ENCODE measurements at regions not wholly inside any gene's neighbourhood (a gene's known extent, or its start where the extent isn't known, plus 50 kb on each side); places are given as distances from the start of the nearest gene placed in this dataset.

DNA sequence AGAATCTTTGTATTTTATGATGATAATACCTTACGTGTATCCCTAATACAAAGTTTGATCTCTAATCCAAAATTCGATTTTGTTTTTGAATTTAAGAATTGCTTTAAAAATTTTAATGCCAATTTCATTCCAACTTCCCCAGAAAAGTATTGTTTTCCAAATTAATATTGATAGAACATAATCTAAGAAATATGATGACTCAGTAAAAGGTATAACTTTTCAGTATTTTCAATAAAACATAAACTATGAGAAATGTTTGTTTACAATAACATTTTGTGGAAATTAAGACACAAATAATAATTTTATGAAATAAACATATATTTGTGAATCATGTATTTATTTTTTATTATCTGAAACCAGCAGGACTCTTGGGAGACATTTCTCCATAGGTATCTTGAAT, 931.6 kb downstream of the EFNA5 start:
- intact Hi-C loops (cut with micrococcal nuclease), result no loop called here
- Mint-ChIP-seq H3K27ac (no peak overlapping the region), H3K4me3 (no peak overlapping the region), H3K27me3 (no peaks in the 10 kb centered on the region), H3K9me3 (ENCODE audit: insufficient read depth) (peaks cover 8% of the 10 kb centered on the region), H3K4me1 (no peaks in the 10 kb centered on the region)
- Histone ChIP-seq H3K36me3 (replicated peaks in 1 of 2; ENCODE audit: control extremely low read depth in 1 of 2, control insufficient read depth in 1 of 2, extremely low read depth in 1 of 2, insufficient read depth in 2 of 2, low read length in 1 of 2) (no peaks in the 10 kb centered on the region), H3K9ac (ENCODE audit: low read length) (no peak overlapping the region), H3K4me3 (ENCODE audit: control extremely low read depth in 1 of 5, extremely low read depth in 1 of 5, insufficient read depth in 1 of 5, low read depth in 2 of 5, low read length in 4 of 5) (no peak overlapping the region), H3K4me2 (replicated peaks; ENCODE audit: low read depth, low read length, poor library complexity, severe bottlenecking) (no peak overlapping the region), H3K27me3 (replicated peaks in 1 of 4; ENCODE audit: control extremely low read depth in 1 of 4, control insufficient read depth in 3 of 4, insufficient read depth in 4 of 4, low read length in 3 of 4) (no peaks in the 10 kb centered on the region), H3K9me3 (ENCODE audit: control extremely low read depth in 1 of 3, control insufficient read depth in 2 of 3, insufficient read depth in 1 of 3, low read length in 2 of 3) (no peaks in the 10 kb centered on the region), H2AFZ (ENCODE audit: insufficient read depth, low read depth, low read length, poor library complexity, severe bottlenecking) (no peak overlapping the region), H4K20me1 (ENCODE audit: control insufficient read depth, insufficient read depth, low read length, poor library complexity, severe bottlenecking) (no peaks in the 10 kb centered on the region), H3K79me2 (ENCODE audit: control insufficient read depth, insufficient read depth, low read length) (no peaks in the 10 kb centered on the region), H3K4me1 (ENCODE audit: control insufficient read depth in 2 of 2, insufficient read depth in 2 of 2, low read length in 2 of 2) (no peaks in the 10 kb centered on the region), H3K27ac (ENCODE audit: low read length in 2 of 2) (no peak overlapping the region)
- no peak for DNase-seq
- ChIA-PET CTCF (no interaction called here), POLR2A (no interaction called here)
- TF ChIP-seq, protein P1, sequence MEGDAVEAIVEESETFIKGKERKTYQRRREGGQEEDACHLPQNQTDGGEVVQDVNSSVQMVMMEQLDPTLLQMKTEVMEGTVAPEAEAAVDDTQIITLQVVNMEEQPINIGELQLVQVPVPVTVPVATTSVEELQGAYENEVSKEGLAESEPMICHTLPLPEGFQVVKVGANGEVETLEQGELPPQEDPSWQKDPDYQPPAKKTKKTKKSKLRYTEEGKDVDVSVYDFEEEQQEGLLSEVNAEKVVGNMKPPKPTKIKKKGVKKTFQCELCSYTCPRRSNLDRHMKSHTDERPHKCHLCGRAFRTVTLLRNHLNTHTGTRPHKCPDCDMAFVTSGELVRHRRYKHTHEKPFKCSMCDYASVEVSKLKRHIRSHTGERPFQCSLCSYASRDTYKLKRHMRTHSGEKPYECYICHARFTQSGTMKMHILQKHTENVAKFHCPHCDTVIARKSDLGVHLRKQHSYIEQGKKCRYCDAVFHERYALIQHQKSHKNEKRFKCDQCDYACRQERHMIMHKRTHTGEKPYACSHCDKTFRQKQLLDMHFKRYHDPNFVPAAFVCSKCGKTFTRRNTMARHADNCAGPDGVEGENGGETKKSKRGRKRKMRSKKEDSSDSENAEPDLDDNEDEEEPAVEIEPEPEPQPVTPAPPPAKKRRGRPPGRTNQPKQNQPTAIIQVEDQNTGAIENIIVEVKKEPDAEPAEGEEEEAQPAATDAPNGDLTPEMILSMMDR (IDR thresholded peaks at IDR 0.05), result no peak
- no peak for TF ChIP-seq EZH2 (IDR thresholded peaks at IDR 0.05; ENCODE audit: borderline replicate concordance, insufficient read depth, low read depth, low read length, poor library complexity, severe bottlenecking)
- no CpG with 5 or more reads among the region's 2 CpGs for WGBS (ENCODE audit: insufficient coverage)
- no peak for ATAC-seq (ENCODE audit: low read depth)

DNA sequence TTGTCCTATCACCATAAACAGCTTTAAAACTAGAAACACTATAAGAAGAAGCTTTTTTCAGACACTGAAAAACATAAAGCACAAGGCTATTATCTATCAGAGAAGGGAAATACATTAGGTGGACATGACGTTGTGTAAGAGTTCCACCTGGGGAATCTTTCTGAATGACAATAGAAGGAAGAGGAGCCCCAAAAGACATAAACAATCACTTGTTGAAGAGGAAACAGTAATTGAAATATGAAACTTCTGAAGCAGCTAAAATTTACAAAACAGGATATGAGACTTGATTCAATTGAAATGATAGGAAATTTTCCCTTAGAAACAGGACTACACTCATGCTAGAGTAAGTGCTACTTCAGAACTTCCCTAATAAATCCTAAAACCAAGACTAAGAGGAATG, 933.6 kb downstream of the EFNA5 start:
- no CpG with 5 or more reads among the region's 1 CpG for WGBS (ENCODE audit: insufficient coverage)
- Histone ChIP-seq H4K20me1 (ENCODE audit: control insufficient read depth, insufficient read depth, low read length, poor library complexity, severe bottlenecking) (no peaks in the 10 kb centered on the region), H3K4me1 (ENCODE audit: control insufficient read depth in 2 of 2, insufficient read depth in 2 of 2, low read length in 2 of 2) (no peaks in the 10 kb centered on the region), H3K4me3 (ENCODE audit: control extremely low read depth in 1 of 5, extremely low read depth in 1 of 5, insufficient read depth in 1 of 5, low read depth in 2 of 5, low read length in 4 of 5) (no peak overlapping the region), H3K36me3 (replicated peaks in 1 of 2; ENCODE audit: control extremely low read depth in 1 of 2, control insufficient read depth in 1 of 2, extremely low read depth in 1 of 2, insufficient read depth in 2 of 2, low read length in 1 of 2) (no peaks in the 10 kb centered on the region), H3K4me2 (replicated peaks; ENCODE audit: low read depth, low read length, poor library complexity, severe bottlenecking) (no peak overlapping the region), H3K9ac (ENCODE audit: low read length) (no peak overlapping the region), H2AFZ (ENCODE audit: insufficient read depth, low read depth, low read length, poor library complexity, severe bottlenecking) (no peak overlapping the region), H3K9me3 (ENCODE audit: control extremely low read depth in 1 of 3, control insufficient read depth in 2 of 3, insufficient read depth in 1 of 3, low read length in 2 of 3) (peaks cover 0 to 2% (median 0%) of the 10 kb centered on the region in 3 donors), H3K27ac (ENCODE audit: low read length in 2 of 2) (no peak overlapping the region), H3K79me2 (ENCODE audit: control insufficient read depth, insufficient read depth, low read length) (no peaks in the 10 kb centered on the region), H3K27me3 (replicated peaks in 1 of 4; ENCODE audit: control extremely low read depth in 1 of 4, control insufficient read depth in 3 of 4, insufficient read depth in 4 of 4, low read length in 3 of 4) (no peaks in the 10 kb centered on the region)
- Mint-ChIP-seq H3K4me3 (no peak overlapping the region), H3K9me3 (ENCODE audit: insufficient read depth) (peaks cover 14% of the 10 kb centered on the region), H3K4me1 (no peaks in the 10 kb centered on the region), H3K27me3 (no peaks in the 10 kb centered on the region), H3K27ac (no peak overlapping the region)
- no peak for DNase-seq
- ChIA-PET POLR2A (no interaction called here), CTCF (no interaction called here)
- TF ChIP-seq, protein P1 (IDR thresholded peaks at IDR 0.05), result no peak
- TF ChIP-seq EZH2 (IDR thresholded peaks at IDR 0.05; ENCODE audit: borderline replicate concordance, insufficient read depth, low read depth, low read length, poor library complexity, severe bottlenecking), result no peak
- ATAC-seq (ENCODE audit: low read depth), result no peak
- intact Hi-C loops (cut with micrococcal nuclease), result no loop called here
